AG10803 (cell line): ENCODE measurements at regions not wholly inside any gene's neighbourhood (a gene's known extent, or its start where the extent isn't known, plus 50 kb on each side); places are given as distances from the start of the nearest gene placed in this dataset.

ENCODE experiments used
- DNase-seq: peaks from one replicate; pipeline ENCODE4 v3.0.0; 2010; ENCODE audit warnings: low read depth
- H3K4me3 ChIP-seq: 2 replicates; pipeline ENCODE4 v1.5.1; 2011; ENCODE audit warnings: mild to moderate bottlenecking, low read length, control low read depth
- TF ChIP-seq, protein P1 (sequence below): conservative IDR thresholded peaks from 2 replicates; pipeline ENCODE4 v1.5.1; 2011; ENCODE audit warnings: mild to moderate bottlenecking, low read length, control low read depth, inconsistent platforms

DNA sequence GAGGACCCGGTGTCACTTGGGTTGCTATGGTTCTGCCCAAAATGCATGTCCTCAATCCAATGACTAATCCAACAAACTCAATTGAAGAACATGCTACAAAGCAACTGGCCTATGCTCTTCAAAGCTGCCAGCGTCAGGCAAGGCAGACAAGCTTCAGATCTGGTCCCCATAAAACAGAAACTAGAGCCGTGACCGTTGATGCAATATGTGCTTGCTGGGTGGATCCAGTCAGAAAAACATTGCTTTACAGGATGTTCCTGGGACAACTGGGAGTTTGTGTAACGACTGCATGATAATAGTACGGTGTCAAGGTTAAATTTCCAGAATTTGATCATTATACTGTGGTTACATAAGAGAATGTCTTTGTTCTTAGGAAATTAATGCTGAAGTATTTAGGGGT is 120.7 kb upstream of the CTBP2 start:
- DNase-seq, result no peak
- TF ChIP-seq, protein P1, sequence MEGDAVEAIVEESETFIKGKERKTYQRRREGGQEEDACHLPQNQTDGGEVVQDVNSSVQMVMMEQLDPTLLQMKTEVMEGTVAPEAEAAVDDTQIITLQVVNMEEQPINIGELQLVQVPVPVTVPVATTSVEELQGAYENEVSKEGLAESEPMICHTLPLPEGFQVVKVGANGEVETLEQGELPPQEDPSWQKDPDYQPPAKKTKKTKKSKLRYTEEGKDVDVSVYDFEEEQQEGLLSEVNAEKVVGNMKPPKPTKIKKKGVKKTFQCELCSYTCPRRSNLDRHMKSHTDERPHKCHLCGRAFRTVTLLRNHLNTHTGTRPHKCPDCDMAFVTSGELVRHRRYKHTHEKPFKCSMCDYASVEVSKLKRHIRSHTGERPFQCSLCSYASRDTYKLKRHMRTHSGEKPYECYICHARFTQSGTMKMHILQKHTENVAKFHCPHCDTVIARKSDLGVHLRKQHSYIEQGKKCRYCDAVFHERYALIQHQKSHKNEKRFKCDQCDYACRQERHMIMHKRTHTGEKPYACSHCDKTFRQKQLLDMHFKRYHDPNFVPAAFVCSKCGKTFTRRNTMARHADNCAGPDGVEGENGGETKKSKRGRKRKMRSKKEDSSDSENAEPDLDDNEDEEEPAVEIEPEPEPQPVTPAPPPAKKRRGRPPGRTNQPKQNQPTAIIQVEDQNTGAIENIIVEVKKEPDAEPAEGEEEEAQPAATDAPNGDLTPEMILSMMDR, result no peak
- no peak overlapping the region for H3K4me3 ChIP-seq

DNA sequence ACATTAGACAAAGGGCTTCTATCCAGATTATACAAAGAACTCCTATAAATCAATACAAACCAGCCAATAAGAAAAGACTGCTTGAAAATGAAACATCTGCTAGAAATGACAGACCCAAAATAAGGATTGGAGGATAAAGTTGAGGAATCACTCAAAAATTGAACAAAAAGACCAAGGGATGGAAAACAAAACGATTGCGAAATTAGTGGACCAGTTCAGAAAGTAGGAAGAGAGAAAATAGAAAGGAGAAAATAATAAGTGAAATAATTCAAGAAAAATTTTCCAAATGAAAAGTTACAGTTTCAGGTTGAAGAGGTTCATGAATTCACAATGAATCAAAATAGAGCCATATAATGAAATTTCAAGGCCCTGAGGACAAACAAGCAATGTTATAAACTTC is 115.8 kb upstream of the CTBP2 start:
- TF ChIP-seq, protein P1, result no peak
- no peak overlapping the region for H3K4me3 ChIP-seq
- DNase-seq, result no peak

DNA sequence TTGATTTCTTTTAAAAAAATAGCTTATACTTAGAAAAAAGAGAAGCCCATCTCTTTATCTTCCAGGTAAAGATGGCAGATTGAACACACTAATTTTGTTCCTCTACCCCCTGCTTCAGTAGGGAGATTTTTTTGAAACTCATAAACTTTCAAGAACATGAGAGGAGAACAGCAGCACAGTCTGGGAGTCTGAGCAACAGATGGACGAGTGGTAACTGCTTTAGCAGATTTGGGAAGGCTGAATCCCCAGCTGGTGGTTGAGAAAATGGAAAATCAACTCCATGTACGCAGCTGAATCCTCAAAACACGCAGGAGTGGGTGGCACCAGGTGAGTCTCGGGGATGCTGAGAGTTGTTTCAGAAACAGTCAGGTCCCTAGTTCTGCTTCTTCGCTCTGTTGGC is 114.6 kb upstream of the CTBP2 start:
- TF ChIP-seq, protein P1, result no peak
- no peak overlapping the region for H3K4me3 ChIP-seq
- DNase-seq, result no peak

DNA sequence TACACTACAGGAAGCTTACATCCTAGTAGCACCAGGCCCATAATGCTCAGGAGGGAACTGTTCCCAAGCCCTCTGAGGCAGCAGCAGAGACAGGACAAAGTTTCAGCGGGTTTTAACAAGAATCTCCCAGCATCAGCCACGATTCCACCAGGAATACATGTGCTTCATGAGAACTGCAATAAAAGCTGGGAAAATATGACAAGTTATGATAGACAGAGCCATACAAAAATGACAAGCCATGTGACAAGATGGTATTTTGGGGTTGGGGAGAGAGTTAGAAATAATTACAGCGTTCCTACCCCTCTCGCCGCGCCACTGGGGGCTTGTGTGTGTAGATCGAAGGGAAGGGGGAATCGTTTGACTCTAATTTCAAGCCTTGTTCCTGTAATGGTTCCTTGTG is 112.7 kb upstream of the CTBP2 start:
- no peak overlapping the region for H3K4me3 ChIP-seq
- TF ChIP-seq, protein P1, result no peak
- no peak for DNase-seq

DNA sequence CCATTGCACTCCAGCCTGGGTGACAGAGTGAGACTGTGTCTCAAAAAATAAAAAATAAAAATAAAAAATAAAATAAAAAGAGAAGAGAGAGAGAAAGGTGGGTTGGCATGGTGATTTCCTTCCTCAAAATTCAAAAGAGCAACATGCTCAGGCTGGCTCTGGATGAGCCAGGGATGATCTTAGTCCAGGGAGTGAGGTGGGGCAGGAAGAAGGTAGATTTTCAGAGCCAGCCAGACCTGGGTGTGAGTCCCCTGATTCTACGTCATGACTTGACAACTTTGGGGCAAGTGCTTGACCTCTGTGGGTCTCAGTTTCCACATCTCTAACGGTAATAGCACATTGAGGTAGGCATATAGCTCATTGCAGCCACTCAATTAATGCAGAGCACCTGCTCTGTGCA is 109.4 kb upstream of the CTBP2 start:
- no peak for DNase-seq
- TF ChIP-seq, protein P1, result no peak
- H3K4me3 ChIP-seq, result no peak overlapping the region

DNA sequence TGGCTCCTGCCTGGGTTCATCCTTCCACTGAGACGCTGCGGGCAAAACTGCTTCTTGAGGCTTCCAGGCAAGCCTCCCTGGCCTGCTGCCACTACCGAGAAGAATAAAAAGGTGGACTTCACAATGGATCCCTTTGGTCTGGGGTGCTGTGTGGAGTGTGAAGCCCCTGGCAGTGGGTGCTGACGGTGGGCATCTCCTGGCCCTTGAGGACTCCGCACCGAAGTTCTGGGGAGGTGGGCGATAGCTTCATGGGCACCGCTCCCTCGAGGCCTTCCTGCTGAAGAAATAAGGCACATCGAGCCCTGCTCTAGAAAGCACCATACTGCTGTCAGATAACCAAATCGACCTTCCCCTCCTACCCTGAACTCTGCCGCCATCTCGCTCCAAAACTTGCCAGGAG is 106.6 kb upstream of the CTBP2 start:
- TF ChIP-seq, protein P1, result no peak
- DNase-seq, result no peak

DNA sequence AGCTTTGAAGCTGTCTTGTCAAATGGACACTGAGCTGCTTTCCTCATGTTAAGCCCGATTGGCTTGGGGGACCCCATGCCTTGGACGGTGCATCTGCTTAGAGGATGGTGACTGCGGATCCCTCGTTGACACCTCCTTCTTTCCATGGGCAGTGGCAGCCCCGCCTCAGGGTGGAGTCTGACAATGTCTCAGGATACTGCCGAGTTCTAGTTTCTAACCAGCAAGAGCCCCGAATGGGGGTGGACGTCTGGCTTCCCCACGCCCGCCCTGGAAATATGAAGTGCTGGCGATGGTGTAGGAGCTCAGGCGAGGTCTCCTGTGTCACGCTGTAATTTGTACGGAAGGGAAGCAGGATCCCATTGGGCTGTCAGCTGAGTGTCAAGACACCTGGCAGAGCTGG is 106.2 kb upstream of the CTBP2 start:
- TF ChIP-seq, protein P1, result no peak
- DNase-seq, result no peak
- H3K4me3 ChIP-seq, result no peak overlapping the region

More for the DNA sequence above, 106.6 kb upstream of the CTBP2 start:
- no peak overlapping the region for H3K4me3 ChIP-seq
